Transverse colon (tissue), 4 donors: ENCODE measurements at regions not wholly inside any gene's neighbourhood (a gene's known extent, or its start where the extent isn't known, plus 50 kb on each side); places are given as distances from the start of the nearest gene placed in this dataset.

ENCODE experiments used
- DNase-seq: peaks from one replicate; pipeline ENCODE4 v3.0.0-alpha.2; 2019
- H3K27ac ChIP-seq, 4 donors: fragments of 200-600 bp; sonication (generic); 2 replicates each; pipeline ENCODE4 v1.5.1; 2016 to 2018; ENCODE audit warnings: inconsistent platforms in 4 of 4
- H3K27me3 ChIP-seq: fragments of 200-600 bp; sonication (generic); 2 replicates; pipeline ENCODE4 v1.5.1; 2017; ENCODE audit warnings: inconsistent platforms
- H3K36me3 ChIP-seq, 4 donors: fragments of 200-600 bp; sonication (generic); 2 replicates each; pipeline ENCODE4 v1.5.1; 2017 to 2019; ENCODE audit warnings: inconsistent platforms in 4 of 4
- H3K4me1 ChIP-seq, 4 donors: fragments of 200-600 bp; sonication (generic); 2 replicates each; pipeline ENCODE4 v1.5.1; 2017 to 2020; ENCODE audit warnings: inconsistent platforms in 4 of 4
- H3K4me3 ChIP-seq, 4 donors: fragments of 200-600 bp; sonication (generic); 1 replicate in 1 of 4; 2 replicates in 3 of 4; pipeline versions ENCODE4 v1.5.1 to v1.6.1; 2017 to 2019; ENCODE audit warnings: inconsistent platforms in 4 of 4
- H3K9me3 ChIP-seq, 2 donors: fragments of 200-600 bp; sonication (generic); 2 replicates each; pipeline ENCODE4 v1.5.1; 2017 to 2019; ENCODE audit warnings: inconsistent platforms in 2 of 2
- CTCF ChIP-seq, 5 experiments: fragments of 200-600 bp in 3 of 5; fragments of 450-650 bp in 2 of 5; sonication (generic) in 3 of 5; IDR thresholded peaks; 1 replicate in 2 of 5; 2 replicates in 3 of 5; pipeline ENCODE4 v1.5.1; 2016 to 2017; ENCODE audit warnings: antibody characterized with exemption in 5 of 5, inconsistent platforms in 3 of 5, mild to moderate bottlenecking in 2 of 5, moderate library complexity in 1 of 5
- EP300 ChIP-seq: sonication (generic); formaldehyde crosslinking; IDR thresholded peaks from one replicate; pipeline ENCODE4 v1.6.1; 2017; ENCODE audit warnings: antibody characterized with exemption, low read depth
- POLR2A ChIP-seq: fragments of 450-650 bp; IDR thresholded peaks from one replicate; pipeline ENCODE4 v1.6.1; 2016; ENCODE audit warnings: antibody characterized with exemption, mild to moderate bottlenecking, moderate library complexity
- POLR2AphosphoS5 ChIP-seq, 3 donors: sonication (generic); formaldehyde crosslinking; IDR thresholded peaks; one replicate each; pipeline ENCODE4 v1.6.1; 2016; ENCODE audit warnings: antibody characterized with exemption in 3 of 3
- WGBS, 2 donors: methylation state at CpG; one replicate each; pipeline ENCODE4 v1.1.5; 2018; ENCODE audit warnings: low coverage in 1 of 2; 5-methylcytosine and 5-hydroxymethylcytosine counted together
- in situ Hi-C, 4 donors: fragments of 200-750 bp; cut with MboI; loops; one replicate each; pipeline versions ENCODE4 v1.15.0 to v1.15.1; 2017; ENCODE audit warnings: low sequenced_read_pairs in 3 of 4, low pct_ligation_motif_present in 1 of 4, low pct_unique_long_range_greater_than_20kb in 1 of 4
- intact Hi-C: fragments of 100-400 bp; cut with DNase I; formaldehyde crosslinking; loops from one replicate; pipeline ENCODE4 v1.15.1; 2023; ENCODE audit warnings: low total_unique reads

DNA sequence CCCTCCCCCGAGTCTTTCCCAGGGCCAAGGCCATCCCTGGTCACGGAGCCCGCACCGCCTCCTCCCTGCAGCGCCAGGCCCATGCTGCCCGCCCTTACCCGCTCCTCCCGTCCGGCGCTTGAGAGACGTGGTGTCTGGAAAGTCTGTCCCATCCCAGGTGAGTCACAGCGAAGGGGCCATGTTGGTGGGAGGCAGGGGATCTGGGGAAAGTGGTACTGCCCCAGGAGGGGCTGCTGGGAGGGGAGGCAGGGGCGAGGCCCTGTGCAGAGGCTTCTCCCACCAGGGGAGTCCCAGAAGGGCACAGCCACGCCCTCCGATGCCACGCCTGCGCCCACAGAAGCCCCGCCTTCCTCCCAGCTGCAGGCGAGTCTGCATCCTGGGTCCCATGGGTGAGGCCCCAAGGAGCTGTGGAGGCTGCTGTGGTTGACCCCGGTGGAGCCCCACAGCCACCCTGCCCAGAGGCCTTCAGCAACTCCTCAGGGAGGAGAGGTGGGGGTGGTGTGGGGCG is 107.0 kb upstream of the PPP1R26 start:
- no peak for TF ChIP-seq CTCF (IDR thresholded peaks at IDR 0.05)
- no peak for TF ChIP-seq POLR2A
- no peak for TF ChIP-seq POLR2AphosphoS5 (IDR thresholded peaks at IDR 0.05)
- no peak for TF ChIP-seq EP300
- no peak for DNase-seq
- WGBS, 2 donors = 66% methylated on average over 13 of the region's 21 CpGs; no CpG with 5 or more reads in 1 of the 2 donors
- H3K27me3 ChIP-seq = peaks cover 3% of the 10 kb centered on the region
- H3K9me3 ChIP-seq = no peaks in the 10 kb centered on the region
- H3K4me1 ChIP-seq = no peaks in the 10 kb centered on the region
- no peaks in the 10 kb centered on the region for H3K36me3 ChIP-seq
- no peak overlapping the region for H3K27ac ChIP-seq
- no peak overlapping the region for H3K4me3 ChIP-seq
- in situ Hi-C loops (no loop called here), intact Hi-C loops (no loop called here)

DNA sequence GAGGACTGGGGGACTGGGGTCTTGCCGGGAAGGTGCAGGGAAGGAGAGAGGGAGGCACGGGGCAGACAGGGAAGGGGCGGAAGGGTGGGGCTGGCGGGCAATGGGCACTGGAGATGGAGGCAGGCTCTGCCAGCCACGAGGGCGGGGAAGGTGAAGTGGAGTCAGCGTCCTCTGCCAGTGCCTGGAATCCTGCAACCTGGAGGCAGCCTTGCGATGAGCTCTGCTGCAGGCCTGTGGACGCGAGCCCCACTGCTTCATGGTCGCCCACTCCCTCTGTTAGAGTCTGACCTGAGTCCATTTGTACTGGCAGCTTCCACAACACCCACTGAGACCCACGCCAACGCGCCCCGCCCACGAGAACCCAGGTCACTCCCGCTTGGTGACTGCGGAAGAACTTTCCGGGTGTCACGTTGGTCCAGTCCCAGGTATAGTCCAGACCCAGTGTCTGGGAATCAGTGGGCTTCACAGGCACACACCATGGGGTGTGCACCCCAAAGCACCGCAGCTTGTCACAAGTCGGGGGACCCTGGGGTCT is 106.4 kb upstream of the PPP1R26 start:
- DNase-seq = no peak
- no peaks in the 10 kb centered on the region for H3K36me3 ChIP-seq
- H3K9me3 ChIP-seq = no peaks in the 10 kb centered on the region
- H3K4me3 ChIP-seq = no peak overlapping the region
- no peak for TF ChIP-seq POLR2AphosphoS5 (IDR thresholded peaks at IDR 0.05)
- TF ChIP-seq POLR2A = no peak
- TF ChIP-seq EP300 = no peak
- TF ChIP-seq CTCF (IDR thresholded peaks at IDR 0.05) = no peak
- intact Hi-C loops = no loop called here
- H3K27ac ChIP-seq = no peak overlapping the region
- no peaks in the 10 kb centered on the region for H3K4me1 ChIP-seq
- in situ Hi-C loops = no loop called here
- WGBS, 2 donors = 77 to 93% methylated on average over 3 to 22 of the region's 22 CpGs
- H3K27me3 ChIP-seq = peaks cover 3% of the 10 kb centered on the region

- TF ChIP-seq EP300 (no peak), POLR2AphosphoS5 (IDR thresholded peaks at IDR 0.05) (no peak), POLR2A (no peak)
- in situ Hi-C loops = no loop called here
- no peak overlapping the region for H3K4me3 ChIP-seq
- intact Hi-C loops = no loop called here
- H3K9me3 ChIP-seq = no peaks in the 10 kb centered on the region
- no peaks in the 10 kb centered on the region for H3K36me3 ChIP-seq
- H3K4me1 ChIP-seq = no peaks in the 10 kb centered on the region
- no peak for DNase-seq
- WGBS, 2 donors = 36% methylated on average over 10 of the region's 10 CpGs; no CpG with 5 or more reads in 1 of the 2 donors
- peaks cover 3% of the 10 kb centered on the region for H3K27me3 ChIP-seq
- H3K27ac ChIP-seq = no peak overlapping the region
Observed at GRCh38 chr9:135373820-135374219, 105.8 kb upstream of the PPP1R26 start.

DNA sequence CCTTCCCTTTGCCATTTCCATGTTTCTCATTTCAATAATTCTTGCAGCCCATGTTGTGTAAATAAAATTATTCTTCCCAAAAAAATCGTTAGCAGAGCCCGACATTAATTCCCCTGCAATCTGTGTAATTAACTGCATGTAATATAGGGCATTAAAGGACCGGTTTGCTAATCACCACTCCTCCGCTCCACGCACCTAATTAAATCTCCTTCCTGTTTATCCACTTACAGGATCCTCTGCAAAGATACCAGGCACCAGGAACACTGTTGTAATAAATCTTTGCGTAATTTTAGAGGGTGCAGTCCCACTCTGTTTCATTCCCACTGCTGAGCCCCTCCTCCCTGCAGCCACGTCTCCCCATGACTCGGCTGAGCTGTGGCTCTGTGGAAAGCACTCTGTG is 105.0 kb upstream of the PPP1R26 start:
- WGBS, 2 donors = 22 to 34% methylated on average over 3 to 8 of the region's 8 CpGs
- in situ Hi-C loops = no loop called here

More for the DNA sequence above, 105.0 kb upstream of the PPP1R26 start:
- intact Hi-C loops = no loop called here
- TF ChIP-seq EP300 (no peak), CTCF (IDR thresholded peaks at IDR 0.05) (no peak), POLR2AphosphoS5 (IDR thresholded peaks at IDR 0.05) (no peak), POLR2A (no peak)
- Histone ChIP-seq H3K27ac (no peak overlapping the region), H3K9me3 (no peaks in the 10 kb centered on the region), H3K4me3 (no peak overlapping the region), H3K36me3 (no peaks in the 10 kb centered on the region), H3K4me1 (no peaks in the 10 kb centered on the region), H3K27me3 (peaks cover 3% of the 10 kb centered on the region)
- DNase-seq = no peak
